ENCODE measurements at regions not wholly inside any gene's neighbourhood (a gene's known extent, or its start where the extent isn't known, plus 50 kb on each side); places are given as distances from the start of the nearest gene placed in this dataset.

GRCh38 chr20:59439243-59439642, 138.8 kb downstream of the EDN3 start:
- Histone ChIP-seq H3K27me3 (ENCODE audit: control insufficient read depth, insufficient read depth, low read length) (peaks cover 7% of the 10 kb centered on the region), H3K9ac (ENCODE audit: low read length) (no peak overlapping the region), H3K36me3 (ENCODE audit: control insufficient read depth, insufficient read depth, low read length) (no peaks in the 10 kb centered on the region), H3K4me3 (ENCODE audit: low read length) (no peak overlapping the region), H3K9me3 (ENCODE audit: control insufficient read depth, low read length) (no peaks in the 10 kb centered on the region), H3K4me1 (ENCODE audit: control insufficient read depth, insufficient read depth, low read length) (peaks cover 13% of the 10 kb centered on the region)

GRCh38 chr20:59441306-59441705, 140.9 kb downstream of the EDN3 start:
- Histone ChIP-seq H3K9me3 (ENCODE audit: control insufficient read depth, low read length) (no peaks in the 10 kb centered on the region), H3K4me3 (ENCODE audit: low read length) (no peak overlapping the region), H3K27me3 (ENCODE audit: control insufficient read depth, insufficient read depth, low read length) (peaks cover 19% of the 10 kb centered on the region), H3K36me3 (ENCODE audit: control insufficient read depth, insufficient read depth, low read length) (no peaks in the 10 kb centered on the region), H3K9ac (ENCODE audit: low read length) (no peak overlapping the region), H3K4me1 (ENCODE audit: control insufficient read depth, insufficient read depth, low read length) (no peaks in the 10 kb centered on the region)

- H3K36me3 ChIP-seq (ENCODE audit: control insufficient read depth, insufficient read depth, low read length) = no peaks in the 10 kb centered on the region
- H3K9ac ChIP-seq (ENCODE audit: low read length) = no peak overlapping the region
- H3K27me3 ChIP-seq (ENCODE audit: control insufficient read depth, insufficient read depth, low read length) = peaks cover 19% of the 10 kb centered on the region
- no peak overlapping the region for H3K4me3 ChIP-seq (ENCODE audit: low read length)
- H3K9me3 ChIP-seq (ENCODE audit: control insufficient read depth, low read length) = no peaks in the 10 kb centered on the region
- no peaks in the 10 kb centered on the region for H3K4me1 ChIP-seq (ENCODE audit: control insufficient read depth, insufficient read depth, low read length)
These were observed 141.7 kb downstream of the EDN3 start for GRCh38 chr20:59441860-59442810.

GRCh38 chr20:59443550-59443949, 143.1 kb downstream of the EDN3 start:
- Histone ChIP-seq H3K36me3 (ENCODE audit: control insufficient read depth, insufficient read depth, low read length) (no peaks in the 10 kb centered on the region), H3K4me1 (ENCODE audit: control insufficient read depth, insufficient read depth, low read length) (no peaks in the 10 kb centered on the region)

GRCh38 chr20:59446376-59446775, 146.0 kb downstream of the EDN3 start:
- Histone ChIP-seq H3K36me3 (ENCODE audit: control insufficient read depth, insufficient read depth, low read length) (no peaks in the 10 kb centered on the region), H3K27me3 (ENCODE audit: control insufficient read depth, insufficient read depth, low read length) (peaks cover 19% of the 10 kb centered on the region), H3K9ac (ENCODE audit: low read length) (no peak overlapping the region), H3K4me1 (ENCODE audit: control insufficient read depth, insufficient read depth, low read length) (no peaks in the 10 kb centered on the region), H3K4me3 (ENCODE audit: low read length) (no peak overlapping the region), H3K9me3 (ENCODE audit: control insufficient read depth, low read length) (no peaks in the 10 kb centered on the region)

More at GRCh38 chr20:59443550-59443949, 143.1 kb downstream of the EDN3 start:
- Histone ChIP-seq H3K9ac (ENCODE audit: low read length) (no peak overlapping the region), H3K27me3 (ENCODE audit: control insufficient read depth, insufficient read depth, low read length) (peaks cover 19% of the 10 kb centered on the region), H3K4me3 (ENCODE audit: low read length) (no peak overlapping the region), H3K9me3 (ENCODE audit: control insufficient read depth, low read length) (no peaks in the 10 kb centered on the region)

GRCh38 chr20:59448196-59448595, 147.8 kb downstream of the EDN3 start:
- H3K9me3 ChIP-seq (ENCODE audit: control insufficient read depth, low read length) = no peaks in the 10 kb centered on the region
- H3K9ac ChIP-seq (ENCODE audit: low read length) = no peak overlapping the region
- H3K4me3 ChIP-seq (ENCODE audit: low read length) = no peak overlapping the region
- H3K27me3 ChIP-seq (ENCODE audit: control insufficient read depth, insufficient read depth, low read length) = peaks cover 12% of the 10 kb centered on the region
- H3K36me3 ChIP-seq (ENCODE audit: control insufficient read depth, insufficient read depth, low read length) = no peaks in the 10 kb centered on the region
- H3K4me1 ChIP-seq (ENCODE audit: control insufficient read depth, insufficient read depth, low read length) = no peaks in the 10 kb centered on the region

- H3K9me3 ChIP-seq (ENCODE audit: control insufficient read depth, low read length) = no peaks in the 10 kb centered on the region
- no peaks in the 10 kb centered on the region for H3K4me1 ChIP-seq (ENCODE audit: control insufficient read depth, insufficient read depth, low read length)
- peaks cover 12% of the 10 kb centered on the region for H3K27me3 ChIP-seq (ENCODE audit: control insufficient read depth, insufficient read depth, low read length)
- no peak overlapping the region for H3K4me3 ChIP-seq (ENCODE audit: low read length)
- no peaks in the 10 kb centered on the region for H3K36me3 ChIP-seq (ENCODE audit: control insufficient read depth, insufficient read depth, low read length)
- no peak overlapping the region for H3K9ac ChIP-seq (ENCODE audit: low read length)
These were observed 148.5 kb downstream of the EDN3 start for GRCh38 chr20:59448851-59449444.

- no peaks in the 10 kb centered on the region for H3K36me3 ChIP-seq (ENCODE audit: control insufficient read depth, insufficient read depth, low read length)
These were observed 150.7 kb downstream of the EDN3 start for GRCh38 chr20:59451066-59451630.

GRCh38 chr20:59451641-59452040, 151.2 kb downstream of the EDN3 start:
- Histone ChIP-seq H3K27me3 (ENCODE audit: control insufficient read depth, insufficient read depth, low read length) (no peaks in the 10 kb centered on the region), H3K4me1 (ENCODE audit: control insufficient read depth, insufficient read depth, low read length) (peaks cover 8% of the 10 kb centered on the region), H3K9ac (ENCODE audit: low read length) (no peak overlapping the region), H3K4me3 (ENCODE audit: low read length) (no peak overlapping the region), H3K9me3 (ENCODE audit: control insufficient read depth, low read length) (no peaks in the 10 kb centered on the region), H3K36me3 (ENCODE audit: control insufficient read depth, insufficient read depth, low read length) (no peaks in the 10 kb centered on the region)

More at GRCh38 chr20:59451066-59451630, 150.7 kb downstream of the EDN3 start:
- Histone ChIP-seq H3K9me3 (ENCODE audit: control insufficient read depth, low read length) (no peaks in the 10 kb centered on the region), H3K9ac (ENCODE audit: low read length) (no peak overlapping the region), H3K27me3 (ENCODE audit: control insufficient read depth, insufficient read depth, low read length) (no peaks in the 10 kb centered on the region), H3K4me3 (ENCODE audit: low read length) (no peak overlapping the region), H3K4me1 (ENCODE audit: control insufficient read depth, insufficient read depth, low read length) (peaks cover 8% of the 10 kb centered on the region)

- Histone ChIP-seq H3K4me3 (ENCODE audit: low read length) (no peak overlapping the region), H3K4me1 (ENCODE audit: control insufficient read depth, insufficient read depth, low read length) (peaks cover 8% of the 10 kb centered on the region), H3K9me3 (ENCODE audit: control insufficient read depth, low read length) (no peaks in the 10 kb centered on the region), H3K27me3 (ENCODE audit: control insufficient read depth, insufficient read depth, low read length) (no peaks in the 10 kb centered on the region), H3K36me3 (ENCODE audit: control insufficient read depth, insufficient read depth, low read length) (no peaks in the 10 kb centered on the region), H3K9ac (ENCODE audit: low read length) (no peak overlapping the region)
These were observed 151.5 kb upstream of the PHACTR3 start for GRCh38 chr20:59452856-59453255.

- Histone ChIP-seq H3K36me3 (ENCODE audit: control insufficient read depth, insufficient read depth, low read length) (no peaks in the 10 kb centered on the region), H3K9ac (ENCODE audit: low read length) (no peak overlapping the region), H3K27me3 (ENCODE audit: control insufficient read depth, insufficient read depth, low read length) (no peaks in the 10 kb centered on the region), H3K4me3 (ENCODE audit: low read length) (no peak overlapping the region), H3K9me3 (ENCODE audit: control insufficient read depth, low read length) (no peaks in the 10 kb centered on the region), H3K4me1 (ENCODE audit: control insufficient read depth, insufficient read depth, low read length) (peaks cover 8% of the 10 kb centered on the region)
These were observed 150.4 kb upstream of the PHACTR3 start for GRCh38 chr20:59453759-59454560.
